PFSK-1 (cell line): ENCODE measurements at regions not wholly inside any gene's neighbourhood (a gene's known extent, or its start where the extent isn't known, plus 50 kb on each side); places are given as distances from the start of the nearest gene placed in this dataset.

Source experiments
- POLR2AphosphoS5 ChIP-seq: IDR thresholded peaks from 2 replicates; pipeline ENCODE4 v1.6.1; 2012; ENCODE audit warnings: low read depth, mild to moderate bottlenecking, control low read depth, low read length, moderate library complexity
- SIN3A ChIP-seq: IDR thresholded peaks from 2 replicates; pipeline ENCODE4 v1.6.1; 2012; ENCODE audit warnings: mild to moderate bottlenecking, low read length, moderate library complexity, borderline replicate concordance; ENCODE audit not compliant: insufficient read depth
- TAF1 ChIP-seq: IDR thresholded peaks from 2 replicates; pipeline ENCODE4 v1.6.1; 2012; ENCODE audit warnings: low read length, control low read depth, borderline replicate concordance; ENCODE audit not compliant: insufficient read depth
- TF ChIP-seq, protein P1 (sequence below), 2 experiments: IDR thresholded peaks; 2 replicates each; pipeline versions ENCODE4 v1.6.1 to v1.8.0; 2011 to 2012; ENCODE audit warnings: low read depth in 2 of 2, low read length in 2 of 2, control low read depth in 1 of 2, inconsistent platforms in 1 of 2, mild to moderate bottlenecking in 1 of 2, moderate library complexity in 1 of 2; ENCODE audit not compliant: insufficient read depth in 1 of 2

DNA sequence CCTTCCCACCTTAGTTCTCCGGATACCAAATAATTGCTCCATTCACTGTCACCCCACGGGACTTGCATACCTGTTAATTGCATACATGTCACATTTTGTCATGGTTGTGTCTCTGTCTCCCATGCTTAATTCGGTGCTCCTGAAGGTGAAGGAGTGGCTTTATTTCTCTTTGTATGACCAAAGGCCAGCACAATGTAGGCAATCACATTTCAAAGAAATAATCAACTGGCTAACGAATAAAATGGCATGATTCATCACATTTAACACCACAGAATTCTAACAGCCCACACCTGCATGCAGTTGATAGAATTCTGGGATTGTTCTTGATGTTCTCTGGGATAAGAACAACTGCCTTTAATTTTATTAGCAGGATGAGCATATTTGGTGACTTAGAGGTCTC is 59.3 kb downstream of the ATXN3L start:
- TF ChIP-seq TAF1 (no peak), POLR2AphosphoS5 (no peak), SIN3A (no peak)
- TF ChIP-seq, protein P1, sequence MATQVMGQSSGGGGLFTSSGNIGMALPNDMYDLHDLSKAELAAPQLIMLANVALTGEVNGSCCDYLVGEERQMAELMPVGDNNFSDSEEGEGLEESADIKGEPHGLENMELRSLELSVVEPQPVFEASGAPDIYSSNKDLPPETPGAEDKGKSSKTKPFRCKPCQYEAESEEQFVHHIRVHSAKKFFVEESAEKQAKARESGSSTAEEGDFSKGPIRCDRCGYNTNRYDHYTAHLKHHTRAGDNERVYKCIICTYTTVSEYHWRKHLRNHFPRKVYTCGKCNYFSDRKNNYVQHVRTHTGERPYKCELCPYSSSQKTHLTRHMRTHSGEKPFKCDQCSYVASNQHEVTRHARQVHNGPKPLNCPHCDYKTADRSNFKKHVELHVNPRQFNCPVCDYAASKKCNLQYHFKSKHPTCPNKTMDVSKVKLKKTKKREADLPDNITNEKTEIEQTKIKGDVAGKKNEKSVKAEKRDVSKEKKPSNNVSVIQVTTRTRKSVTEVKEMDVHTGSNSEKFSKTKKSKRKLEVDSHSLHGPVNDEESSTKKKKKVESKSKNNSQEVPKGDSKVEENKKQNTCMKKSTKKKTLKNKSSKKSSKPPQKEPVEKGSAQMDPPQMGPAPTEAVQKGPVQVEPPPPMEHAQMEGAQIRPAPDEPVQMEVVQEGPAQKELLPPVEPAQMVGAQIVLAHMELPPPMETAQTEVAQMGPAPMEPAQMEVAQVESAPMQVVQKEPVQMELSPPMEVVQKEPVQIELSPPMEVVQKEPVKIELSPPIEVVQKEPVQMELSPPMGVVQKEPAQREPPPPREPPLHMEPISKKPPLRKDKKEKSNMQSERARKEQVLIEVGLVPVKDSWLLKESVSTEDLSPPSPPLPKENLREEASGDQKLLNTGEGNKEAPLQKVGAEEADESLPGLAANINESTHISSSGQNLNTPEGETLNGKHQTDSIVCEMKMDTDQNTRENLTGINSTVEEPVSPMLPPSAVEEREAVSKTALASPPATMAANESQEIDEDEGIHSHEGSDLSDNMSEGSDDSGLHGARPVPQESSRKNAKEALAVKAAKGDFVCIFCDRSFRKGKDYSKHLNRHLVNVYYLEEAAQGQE (IDR thresholded peaks at IDR 0.05; ENCODE audit: insufficient read depth in 1 of 2, low read depth in 2 of 2, low read length in 2 of 2), result no peak
